Endothelial cell of umbilical vein (primary cell): ENCODE measurements at regions not wholly inside any gene's neighbourhood (a gene's known extent, or its start where the extent isn't known, plus 50 kb on each side); places are given as distances from the start of the nearest gene placed in this dataset.

ENCODE experiments used
- EZH2 ChIP-seq: IDR thresholded peaks from 2 replicates; pipeline ENCODE4 v1.6.1; 2012; ENCODE audit warnings: borderline replicate concordance, low read depth, mild to moderate bottlenecking, moderate library complexity, low read length, inconsistent platforms; ENCODE audit not compliant: severe bottlenecking
- FOS ChIP-seq: IDR thresholded peaks from 2 replicates; pipeline ENCODE4 v1.6.1; 2011; ENCODE audit warnings: mild to moderate bottlenecking, low read length, moderate library complexity, borderline replicate concordance; ENCODE audit not compliant: insufficient read depth
- GATA2 ChIP-seq: IDR thresholded peaks from 2 replicates; pipeline ENCODE4 v1.7.0; 2011; ENCODE audit warnings: low read depth, mild to moderate bottlenecking, moderate library complexity, mixed read lengths, low read length; ENCODE audit not compliant: insufficient read length, insufficient read depth
- JUN ChIP-seq: IDR thresholded peaks from 2 replicates; pipeline ENCODE4 v1.6.1; 2011; ENCODE audit warnings: borderline replicate concordance, low read depth; ENCODE audit not compliant: insufficient read length, insufficient read depth
- MYC ChIP-seq: IDR thresholded peaks from one replicate; pipeline ENCODE4 v1.6.1; 2011; ENCODE audit warnings: mild to moderate bottlenecking, low read depth, low read length
- POLR2A ChIP-seq: IDR thresholded peaks from 2 replicates; pipeline ENCODE4 v1.6.1; 2012; ENCODE audit warnings: low read depth, mild to moderate bottlenecking, control low read depth, low read length
- POLR2AphosphoS5 ChIP-seq: IDR thresholded peaks from 2 replicates; pipeline ENCODE4 v1.6.1; 2012; ENCODE audit warnings: low read depth, mild to moderate bottlenecking, control low read depth, low read length, moderate library complexity; ENCODE audit not compliant: insufficient read depth
- TF ChIP-seq, protein P1 (sequence below): IDR thresholded peaks from 2 replicates; pipeline ENCODE4 v1.6.1; 2011; ENCODE audit not compliant: insufficient read depth, insufficient read length
- TF ChIP-seq, protein P2 (sequence below), 2 donors: IDR thresholded peaks; 1 replicate in 1 of 2; 2 replicates in 1 of 2; pipeline ENCODE4 v1.5.1; 2011; ENCODE audit warnings: low read length in 2 of 2, mild to moderate bottlenecking in 2 of 2, moderate library complexity in 2 of 2, control low read depth in 1 of 2, inconsistent platforms in 1 of 2, low read depth in 1 of 2; ENCODE audit not compliant: insufficient read depth in 1 of 2; ENCODE audit errors: extremely low read depth in 1 of 2

DNA sequence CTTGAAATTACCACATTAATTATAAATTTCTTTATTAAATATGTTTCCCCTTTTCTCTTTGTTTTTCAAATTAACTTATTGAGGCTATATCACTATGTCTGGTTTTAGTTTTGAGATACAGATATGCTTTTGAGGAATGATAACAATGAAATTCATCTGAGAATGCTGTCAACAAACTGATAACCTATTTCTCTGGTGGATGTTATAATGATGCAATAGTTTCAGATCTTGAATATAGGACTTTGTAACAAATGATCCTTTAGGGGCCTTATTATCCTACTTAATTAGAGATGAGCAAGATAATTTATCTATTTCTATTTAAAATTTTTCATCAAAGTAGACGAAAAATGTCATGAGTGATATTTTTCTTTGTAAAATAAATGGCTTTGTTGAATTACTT lies 123.7 kb downstream of the MAGEB17 start:
- TF ChIP-seq, protein P1, sequence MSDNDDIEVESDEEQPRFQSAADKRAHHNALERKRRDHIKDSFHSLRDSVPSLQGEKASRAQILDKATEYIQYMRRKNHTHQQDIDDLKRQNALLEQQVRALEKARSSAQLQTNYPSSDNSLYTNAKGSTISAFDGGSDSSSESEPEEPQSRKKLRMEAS: no peak
- TF ChIP-seq, protein P2, sequence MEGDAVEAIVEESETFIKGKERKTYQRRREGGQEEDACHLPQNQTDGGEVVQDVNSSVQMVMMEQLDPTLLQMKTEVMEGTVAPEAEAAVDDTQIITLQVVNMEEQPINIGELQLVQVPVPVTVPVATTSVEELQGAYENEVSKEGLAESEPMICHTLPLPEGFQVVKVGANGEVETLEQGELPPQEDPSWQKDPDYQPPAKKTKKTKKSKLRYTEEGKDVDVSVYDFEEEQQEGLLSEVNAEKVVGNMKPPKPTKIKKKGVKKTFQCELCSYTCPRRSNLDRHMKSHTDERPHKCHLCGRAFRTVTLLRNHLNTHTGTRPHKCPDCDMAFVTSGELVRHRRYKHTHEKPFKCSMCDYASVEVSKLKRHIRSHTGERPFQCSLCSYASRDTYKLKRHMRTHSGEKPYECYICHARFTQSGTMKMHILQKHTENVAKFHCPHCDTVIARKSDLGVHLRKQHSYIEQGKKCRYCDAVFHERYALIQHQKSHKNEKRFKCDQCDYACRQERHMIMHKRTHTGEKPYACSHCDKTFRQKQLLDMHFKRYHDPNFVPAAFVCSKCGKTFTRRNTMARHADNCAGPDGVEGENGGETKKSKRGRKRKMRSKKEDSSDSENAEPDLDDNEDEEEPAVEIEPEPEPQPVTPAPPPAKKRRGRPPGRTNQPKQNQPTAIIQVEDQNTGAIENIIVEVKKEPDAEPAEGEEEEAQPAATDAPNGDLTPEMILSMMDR (IDR thresholded peaks at IDR 0.05; ENCODE audit: extremely low read depth in 1 of 2, insufficient read depth in 1 of 2, low read depth in 1 of 2, low read length in 2 of 2): no peak
- TF ChIP-seq POLR2AphosphoS5 (no peak), POLR2A (no peak), EZH2 (no peak), MYC (no peak), GATA2 (no peak), JUN (no peak), FOS (no peak)
